IgD-negative memory B cell (primary cell): ENCODE measurements at regions not wholly inside any gene's neighbourhood (a gene's known extent, or its start where the extent isn't known, plus 50 kb on each side); places are given as distances from the start of the nearest gene placed in this dataset.
A peak's percentile ranks its signal among the peaks of the same experiment; 100 is the strongest.

ENCODE experiments used
- H3K27ac Mint-ChIP-seq, 3 donors: one replicate each; pipeline ENCODE4 v1.8.0; 2020 to 2022; ENCODE audit warnings: mild to moderate bottlenecking in 3 of 3, mixed read lengths in 3 of 3, moderate library complexity in 1 of 3
- H3K27me3 Mint-ChIP-seq: one replicate; pipeline ENCODE4 v1.8.0; 2021; ENCODE audit warnings: mixed read lengths
- H3K36me3 Mint-ChIP-seq: one replicate; pipeline ENCODE4 v1.8.0; 2020; ENCODE audit warnings: mild to moderate bottlenecking, mixed read lengths
- H3K4me1 Mint-ChIP-seq, 3 donors: one replicate each; pipeline ENCODE4 v1.8.0; 2020 to 2022; ENCODE audit warnings: mixed read lengths in 3 of 3, mild to moderate bottlenecking in 1 of 3
- H3K4me3 Mint-ChIP-seq, 4 donors: one replicate each; pipeline ENCODE4 v1.8.0; 2020 to 2022; ENCODE audit warnings: mild to moderate bottlenecking in 4 of 4, mixed read lengths in 4 of 4, moderate library complexity in 3 of 4
- H3K9me3 Mint-ChIP-seq, 3 donors: one replicate each; pipeline ENCODE4 v1.8.0; 2020 to 2021; ENCODE audit warnings: mixed read lengths in 3 of 3, mild to moderate bottlenecking in 1 of 3

DNA sequence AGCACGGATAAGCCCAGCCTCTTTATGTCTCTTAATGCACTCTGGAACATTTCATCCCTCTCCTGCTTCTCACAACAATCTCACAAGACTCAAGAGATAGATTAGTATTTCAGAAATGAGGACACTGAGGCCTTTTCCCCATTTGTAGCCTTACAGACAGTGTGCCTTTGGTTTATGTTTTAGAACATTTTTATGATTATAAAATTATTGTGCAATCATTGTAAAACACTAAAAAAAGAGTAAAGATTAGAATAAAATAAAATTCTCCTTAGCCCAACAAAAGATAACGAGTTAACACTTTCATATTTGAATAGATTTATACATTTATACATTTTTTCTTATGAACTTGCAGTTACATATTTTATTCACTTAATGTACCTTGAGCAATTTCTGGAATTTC, 748.7 kb downstream of the TRIML1 start:
- H3K4me3 Mint-ChIP-seq, result no peak overlapping the region

DNA sequence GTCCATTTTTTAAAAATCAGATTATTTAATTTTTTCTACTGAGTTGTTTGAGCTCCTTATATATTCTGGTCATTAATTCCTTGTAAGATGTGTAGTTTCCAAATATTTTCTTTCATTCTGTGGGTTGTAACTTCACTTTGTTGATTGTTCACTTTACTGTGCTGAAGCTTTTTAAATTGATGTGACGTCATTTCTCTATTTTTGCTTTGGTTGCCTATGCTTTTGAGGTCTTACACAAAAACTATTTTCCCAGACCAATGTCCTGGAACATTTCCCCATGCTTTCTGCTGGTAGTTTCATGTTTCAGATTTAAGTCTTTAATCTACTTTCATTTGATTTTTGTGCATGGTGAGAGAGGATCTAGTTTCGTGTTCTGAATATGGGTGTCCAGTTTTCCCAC, 753.6 kb downstream of the TRIML1 start:
- no peak overlapping the region for H3K4me3 Mint-ChIP-seq
- H3K36me3 Mint-ChIP-seq, result peaks cover 2% of the 10 kb centered on the region
- H3K4me1 Mint-ChIP-seq, result no peaks in the 10 kb centered on the region
- no peaks in the 10 kb centered on the region for H3K27me3 Mint-ChIP-seq
- peaks cover 0 to 14% (median 7%) of the 10 kb centered on the region in 3 donors for H3K9me3 Mint-ChIP-seq
- H3K27ac Mint-ChIP-seq, result no peak overlapping the region

More for the DNA sequence above, 748.7 kb downstream of the TRIML1 start:
- no peak overlapping the region for H3K27ac Mint-ChIP-seq
- no peaks in the 10 kb centered on the region for H3K27me3 Mint-ChIP-seq
- H3K36me3 Mint-ChIP-seq, result peaks cover 2% of the 10 kb centered on the region
- no peaks in the 10 kb centered on the region for H3K4me1 Mint-ChIP-seq
- peaks cover 4 to 11% (median 5%) of the 10 kb centered on the region in 3 donors for H3K9me3 Mint-ChIP-seq

DNA sequence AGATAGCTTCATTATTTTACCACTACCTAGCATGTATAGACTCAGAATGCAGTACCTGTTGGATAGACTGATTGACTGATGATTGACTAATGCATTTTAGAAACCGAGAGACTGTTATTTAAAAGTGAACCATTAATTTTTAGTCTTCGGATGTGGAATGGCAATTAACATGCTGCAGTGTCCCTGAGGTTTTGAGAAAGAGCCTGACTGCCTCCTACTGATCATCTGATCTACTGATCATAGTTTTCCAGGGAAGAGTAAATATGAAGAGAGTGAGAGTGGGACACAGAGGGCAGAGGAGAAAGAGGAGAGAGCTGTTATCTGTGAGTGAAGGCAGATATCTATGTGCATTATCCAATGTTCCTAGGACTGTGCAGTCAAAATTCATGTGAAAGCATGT, 764.7 kb downstream of the TRIML1 start:
- Mint-ChIP-seq H3K4me1 (no peaks in the 10 kb centered on the region), H3K9me3 (peaks cover 0 to 9% (median 8%) of the 10 kb centered on the region in 3 donors), H3K36me3 (no peaks in the 10 kb centered on the region)

DNA sequence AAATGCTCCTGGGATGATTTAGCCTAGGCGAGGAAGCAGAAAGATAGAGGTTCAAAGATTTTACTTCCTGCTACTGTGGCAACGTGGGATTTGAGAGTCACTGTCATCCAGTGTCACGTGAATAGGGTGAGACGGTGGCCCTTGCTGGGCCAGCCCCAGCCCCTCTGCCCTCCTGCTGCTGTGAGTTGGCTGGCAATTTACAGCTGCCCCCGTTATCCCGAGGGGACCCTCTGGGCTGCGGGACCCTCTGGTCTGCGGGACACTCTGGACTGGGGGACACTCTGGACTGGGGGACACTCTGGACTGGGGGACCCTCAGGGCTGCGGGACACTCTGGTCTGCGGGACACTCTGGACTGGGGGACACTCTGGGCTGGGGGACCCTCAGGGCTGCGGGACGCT, 765.4 kb downstream of the TRIML1 start:
- Mint-ChIP-seq H3K9me3 (peaks cover 0 to 9% (median 8%) of the 10 kb centered on the region in 3 donors), H3K27me3 (no peaks in the 10 kb centered on the region), H3K4me3 (no peak overlapping the region), H3K27ac (no peak overlapping the region), H3K36me3 (no peaks in the 10 kb centered on the region), H3K4me1 (no peaks in the 10 kb centered on the region)

More for the DNA sequence above, 764.7 kb downstream of the TRIML1 start:
- H3K4me3 Mint-ChIP-seq, result no peak overlapping the region
- H3K27me3 Mint-ChIP-seq, result no peaks in the 10 kb centered on the region
- peak overlapping the region in 1 of 3 donors; percentile 56 for H3K27ac Mint-ChIP-seq

DNA sequence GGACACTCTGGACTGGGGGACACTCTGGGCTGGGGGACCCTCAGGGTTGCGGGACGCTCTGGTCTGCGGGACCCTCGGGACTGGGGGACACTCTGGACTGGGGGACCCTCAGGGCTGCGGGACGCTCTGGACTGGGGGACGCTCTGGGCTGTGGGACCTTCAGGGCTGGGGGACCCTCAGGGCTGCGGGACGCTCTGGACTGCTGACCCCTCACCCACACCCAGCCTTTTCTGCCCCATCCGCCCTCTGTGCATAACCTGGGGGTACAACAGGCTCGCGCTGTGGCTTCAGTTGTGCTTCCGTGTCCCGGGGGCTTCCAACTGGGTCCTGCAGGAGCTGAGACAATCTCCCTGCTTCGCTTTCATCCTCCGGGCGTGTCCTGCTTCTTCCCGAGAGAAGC, 766.0 kb downstream of the TRIML1 start:
- Mint-ChIP-seq H3K27me3 (no peaks in the 10 kb centered on the region), H3K36me3 (no peaks in the 10 kb centered on the region), H3K27ac (no peak overlapping the region), H3K4me1 (no peaks in the 10 kb centered on the region), H3K4me3 (no peak overlapping the region), H3K9me3 (peaks cover 0 to 9% (median 5%) of the 10 kb centered on the region in 3 donors)

DNA sequence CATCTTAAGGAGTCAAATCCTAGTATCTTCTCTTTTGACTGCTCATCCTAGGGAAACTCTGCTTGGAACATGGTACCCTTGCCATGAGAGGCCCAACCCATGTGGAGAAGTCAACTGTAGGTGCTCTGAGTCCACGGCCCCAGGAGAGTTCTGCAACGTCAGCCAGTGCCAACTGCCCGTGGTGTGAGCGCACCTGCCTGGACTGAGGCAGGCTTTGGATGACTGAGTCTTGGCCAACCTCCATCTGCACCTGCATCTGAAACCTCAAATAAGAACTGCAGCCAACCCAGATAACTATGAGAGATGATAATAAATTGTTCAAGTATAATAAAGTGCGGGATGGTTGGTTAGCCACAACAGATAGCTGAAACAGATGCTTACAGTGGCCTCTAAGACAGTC, 772.0 kb downstream of the TRIML1 start:
- Mint-ChIP-seq H3K4me1 (no peaks in the 10 kb centered on the region), H3K27me3 (no peaks in the 10 kb centered on the region), H3K4me3 (no peak overlapping the region), H3K9me3 (peaks cover 1 to 11% (median 7%) of the 10 kb centered on the region in 3 donors), H3K36me3 (no peaks in the 10 kb centered on the region), H3K27ac (no peak overlapping the region)

DNA sequence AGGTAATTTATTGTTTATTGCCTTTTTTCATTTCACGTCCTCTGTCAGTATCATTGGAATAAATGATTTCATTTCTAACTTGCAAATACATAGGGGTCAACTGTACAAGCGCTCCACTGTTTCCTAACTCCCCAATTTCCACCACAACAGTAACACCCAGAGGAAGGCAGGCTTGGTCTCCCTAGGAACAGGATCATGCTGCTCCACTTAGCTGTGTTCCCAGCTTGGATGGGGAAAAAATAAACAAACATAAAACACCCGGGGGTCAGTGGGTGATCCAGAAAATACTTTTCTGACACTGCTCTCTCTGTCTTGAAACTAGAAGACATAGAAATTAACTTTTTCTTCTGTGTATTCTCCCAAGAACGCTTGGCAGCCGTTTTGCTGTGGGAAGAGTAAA, 772.5 kb downstream of the TRIML1 start:
- Mint-ChIP-seq H3K36me3 (no peaks in the 10 kb centered on the region), H3K9me3 (peaks cover 1 to 11% (median 7%) of the 10 kb centered on the region in 3 donors), H3K4me1 (no peaks in the 10 kb centered on the region), H3K27me3 (no peaks in the 10 kb centered on the region), H3K27ac (no peak overlapping the region), H3K4me3 (no peak overlapping the region)

DNA sequence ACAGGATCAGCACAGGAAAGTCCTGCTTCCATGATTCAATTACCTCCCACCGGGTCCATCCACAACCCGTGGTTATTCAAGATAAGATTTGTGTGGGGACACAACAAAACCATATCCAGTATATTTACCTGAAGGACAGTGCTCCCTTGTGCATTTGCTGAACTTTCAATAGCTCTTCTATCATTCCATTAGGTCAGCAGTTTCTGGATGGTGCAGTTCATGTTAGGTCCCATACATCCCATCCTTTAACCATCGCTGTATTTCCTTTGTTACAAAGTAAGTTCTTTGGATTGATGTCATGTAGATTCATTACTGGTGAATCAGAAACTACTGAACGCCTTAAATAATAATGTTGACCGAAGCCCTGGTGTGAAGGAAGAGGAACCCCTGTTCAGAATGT, 775.9 kb downstream of the TRIML1 start:
- H3K4me3 Mint-ChIP-seq, result no peak overlapping the region
- no peaks in the 10 kb centered on the region for H3K4me1 Mint-ChIP-seq
- H3K36me3 Mint-ChIP-seq, result no peaks in the 10 kb centered on the region
- no peak overlapping the region for H3K27ac Mint-ChIP-seq
- H3K9me3 Mint-ChIP-seq, result peaks cover 5 to 24% (median 7%) of the 10 kb centered on the region in 3 donors
- H3K27me3 Mint-ChIP-seq, result no peaks in the 10 kb centered on the region

DNA sequence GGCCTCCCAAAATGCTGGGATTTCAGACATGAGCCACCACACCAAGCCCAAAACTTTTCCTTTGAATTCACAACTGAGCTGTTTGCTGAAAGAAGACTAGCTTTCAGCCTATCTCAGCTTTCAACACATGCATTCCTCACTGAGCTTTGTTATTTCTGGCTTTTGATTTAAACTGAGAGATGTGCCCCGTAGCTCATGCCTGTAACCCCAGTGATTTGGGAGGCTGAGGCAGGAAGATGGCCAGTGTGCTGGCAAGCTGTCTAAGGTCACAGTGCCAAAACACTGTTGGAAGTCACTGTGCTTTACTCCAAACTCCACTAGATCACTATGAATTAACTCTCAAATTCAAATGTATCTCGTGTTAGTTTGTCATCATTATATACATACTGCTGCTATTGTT, 779.5 kb downstream of the TRIML1 start:
- no peak overlapping the region for H3K27ac Mint-ChIP-seq
- H3K4me1 Mint-ChIP-seq, result no peaks in the 10 kb centered on the region
- no peaks in the 10 kb centered on the region for H3K27me3 Mint-ChIP-seq
- H3K4me3 Mint-ChIP-seq, result no peak overlapping the region
- H3K9me3 Mint-ChIP-seq, result peaks cover 5 to 20% (median 7%) of the 10 kb centered on the region in 3 donors
- H3K36me3 Mint-ChIP-seq, result no peaks in the 10 kb centered on the region

DNA sequence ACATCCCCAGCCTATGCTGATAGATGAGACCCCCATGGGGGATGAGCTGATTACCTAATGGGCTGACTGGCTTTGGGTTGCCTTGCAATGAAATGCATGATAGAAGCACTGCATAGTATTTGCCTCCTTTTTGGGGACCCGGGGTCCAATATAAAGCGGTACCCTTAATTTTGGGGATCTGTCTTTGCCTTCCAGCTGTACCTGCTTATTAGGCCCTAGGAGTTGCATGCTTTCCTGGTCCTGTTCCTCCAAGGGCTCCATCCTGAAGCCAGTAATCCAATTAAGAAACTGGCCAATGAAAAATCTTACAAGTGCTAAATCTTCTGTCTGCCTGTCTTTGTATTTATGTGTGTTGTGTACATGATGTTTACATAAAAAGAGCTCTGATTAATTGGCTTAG, 791.6 kb downstream of the TRIML1 start:
- Mint-ChIP-seq H3K36me3 (no peaks in the 10 kb centered on the region), H3K27me3 (no peaks in the 10 kb centered on the region), H3K27ac (no peak overlapping the region), H3K4me3 (no peak overlapping the region), H3K9me3 (peaks cover 0 to 23% (median 2%) of the 10 kb centered on the region in 3 donors), H3K4me1 (no peaks in the 10 kb centered on the region)

DNA sequence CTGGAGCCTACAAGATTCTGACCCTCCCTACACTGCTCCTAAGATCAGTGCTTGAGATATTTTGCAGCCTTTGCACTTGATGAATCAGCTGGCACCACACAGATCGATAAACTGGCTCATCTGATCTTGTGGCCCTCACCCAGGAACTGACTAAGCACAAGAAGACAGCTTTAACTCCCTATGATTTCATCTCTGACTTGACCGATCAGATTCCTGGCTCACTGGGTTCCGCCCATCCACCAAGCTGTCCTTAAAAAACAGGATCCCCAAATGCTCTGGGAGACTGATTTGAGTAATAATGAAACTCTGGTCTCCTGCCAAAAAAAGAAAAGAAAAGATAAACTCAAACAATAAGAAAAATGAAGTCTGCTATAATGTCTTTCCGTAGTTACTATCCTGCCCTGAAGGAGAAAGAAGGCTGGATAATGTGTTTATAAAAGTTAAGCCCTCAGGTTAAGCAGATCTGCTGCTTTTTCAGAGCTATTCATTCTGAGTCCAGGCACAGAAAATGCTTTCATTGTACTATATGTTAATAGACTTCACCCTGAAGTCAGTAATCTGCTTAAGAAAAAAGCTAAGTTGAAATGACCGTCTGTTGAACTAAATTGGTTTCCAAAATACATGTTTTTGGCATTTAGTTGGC, 795.2 kb downstream of the TRIML1 start:
- Mint-ChIP-seq H3K27ac (no peak overlapping the region), H3K9me3 (peaks cover 1 to 19% (median 2%) of the 10 kb centered on the region in 3 donors), H3K27me3 (no peaks in the 10 kb centered on the region), H3K4me1 (no peaks in the 10 kb centered on the region), H3K4me3 (no peak overlapping the region), H3K36me3 (no peaks in the 10 kb centered on the region)

DNA sequence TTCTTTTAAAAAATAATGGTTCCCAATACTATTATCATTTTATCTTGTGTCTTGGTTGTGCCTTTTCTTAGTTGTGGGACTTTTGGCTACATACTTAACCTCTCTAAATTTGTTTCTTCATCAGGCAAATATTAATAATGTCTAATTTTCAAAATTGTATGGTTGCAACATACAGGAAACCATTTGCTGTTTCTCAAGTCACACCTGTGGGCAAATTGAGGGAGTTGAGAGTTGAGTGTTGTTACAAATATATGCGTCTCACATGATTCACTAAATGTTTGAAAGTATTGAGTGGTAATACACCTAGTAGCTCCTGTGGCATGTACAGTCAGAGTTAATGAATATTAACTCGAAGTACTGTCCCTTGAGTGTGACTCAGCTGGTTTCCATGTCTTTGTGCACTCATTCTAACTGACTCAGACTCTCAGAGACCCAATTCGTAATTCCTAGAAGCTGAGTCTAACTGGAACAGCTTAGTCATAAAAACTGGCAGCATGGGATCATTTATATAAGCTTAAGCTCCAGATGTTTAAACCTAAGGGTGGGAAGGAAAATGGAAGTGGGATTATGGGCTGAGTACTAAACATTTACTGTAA, 802.4 kb downstream of the TRIML1 start:
- Mint-ChIP-seq H3K9me3 (peaks cover 0 to 9% (median 4%) of the 10 kb centered on the region in 3 donors), H3K27ac (no peak overlapping the region), H3K4me3 (no peak overlapping the region), H3K4me1 (no peaks in the 10 kb centered on the region), H3K36me3 (no peaks in the 10 kb centered on the region), H3K27me3 (no peaks in the 10 kb centered on the region)

DNA sequence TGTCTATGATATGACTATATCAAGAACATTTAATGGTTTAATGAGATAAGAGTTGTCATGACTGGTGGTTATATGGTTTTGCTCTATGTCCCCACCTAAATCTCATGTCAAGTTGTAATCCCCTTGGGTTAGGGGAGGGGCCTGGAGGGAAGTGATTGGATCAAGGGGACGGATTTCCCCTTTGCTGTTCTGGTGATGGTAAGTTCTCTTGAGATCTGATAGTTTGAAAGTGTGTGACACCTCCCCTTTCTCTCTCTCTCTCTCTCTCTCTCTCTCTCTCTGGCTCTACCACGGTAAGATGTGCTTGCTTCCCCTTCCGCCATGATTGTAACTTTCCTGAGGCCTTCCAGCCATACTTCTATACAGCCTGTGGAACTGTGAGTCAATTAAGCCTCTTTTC, 803.4 kb downstream of the TRIML1 start:
- H3K36me3 Mint-ChIP-seq, result no peaks in the 10 kb centered on the region
- no peak overlapping the region for H3K27ac Mint-ChIP-seq
- H3K27me3 Mint-ChIP-seq, result no peaks in the 10 kb centered on the region
- H3K4me1 Mint-ChIP-seq, result no peaks in the 10 kb centered on the region
- no peak overlapping the region for H3K4me3 Mint-ChIP-seq
- H3K9me3 Mint-ChIP-seq, result peaks cover 0 to 7% (median 4%) of the 10 kb centered on the region in 3 donors

DNA sequence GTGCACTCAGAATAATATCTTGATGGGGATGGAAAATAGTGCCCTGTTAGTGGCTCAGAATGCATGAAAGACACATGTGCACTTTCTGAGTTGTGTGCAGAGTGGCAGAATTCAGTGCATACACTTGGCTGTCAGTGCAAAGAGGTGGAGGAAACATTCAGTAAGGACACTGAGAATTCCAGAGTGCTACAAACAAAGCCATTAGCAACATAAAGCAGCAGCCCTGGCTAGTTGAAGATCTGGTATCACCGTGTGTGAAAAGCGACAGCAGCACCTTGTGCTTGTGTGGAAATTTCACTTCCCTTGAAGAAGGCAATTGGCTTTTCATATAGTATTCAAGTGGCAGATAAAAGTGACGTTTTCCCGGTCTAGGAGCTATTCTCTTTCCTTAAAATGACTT, 810.4 kb downstream of the TRIML1 start:
- Mint-ChIP-seq H3K27ac (peak overlapping the region in 1 of 3 donors; percentile 69), H3K27me3 (no peaks in the 10 kb centered on the region), H3K4me3 (no peak overlapping the region), H3K9me3 (peaks cover 0 to 3% (median 2%) of the 10 kb centered on the region in 3 donors), H3K36me3 (no peaks in the 10 kb centered on the region), H3K4me1 (peaks cover 0 to 1% (median 0%) of the 10 kb centered on the region in 3 donors)

DNA sequence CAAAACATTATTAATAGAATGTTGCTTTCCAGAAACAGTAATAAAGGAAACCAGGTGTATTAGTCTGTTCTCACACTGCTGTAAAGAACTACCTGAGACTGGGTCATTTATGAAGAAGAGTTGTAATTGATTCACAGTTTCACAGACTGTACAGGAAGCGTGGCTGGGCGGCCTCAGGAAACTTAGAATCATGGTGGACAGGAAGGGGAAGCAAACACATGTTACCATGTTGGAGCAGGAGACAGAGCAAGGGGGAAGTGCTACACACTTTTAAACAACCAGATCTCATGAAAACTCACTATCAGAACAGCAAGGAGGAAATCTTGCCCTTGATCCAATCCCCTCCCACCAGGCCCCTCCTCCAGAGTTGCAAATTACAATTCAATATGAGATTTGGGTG, 815.8 kb downstream of the TRIML1 start:
- Mint-ChIP-seq H3K27me3 (no peaks in the 10 kb centered on the region), H3K4me3 (no peak overlapping the region), H3K9me3 (peaks cover 3 to 21% (median 8%) of the 10 kb centered on the region in 3 donors)

DNA sequence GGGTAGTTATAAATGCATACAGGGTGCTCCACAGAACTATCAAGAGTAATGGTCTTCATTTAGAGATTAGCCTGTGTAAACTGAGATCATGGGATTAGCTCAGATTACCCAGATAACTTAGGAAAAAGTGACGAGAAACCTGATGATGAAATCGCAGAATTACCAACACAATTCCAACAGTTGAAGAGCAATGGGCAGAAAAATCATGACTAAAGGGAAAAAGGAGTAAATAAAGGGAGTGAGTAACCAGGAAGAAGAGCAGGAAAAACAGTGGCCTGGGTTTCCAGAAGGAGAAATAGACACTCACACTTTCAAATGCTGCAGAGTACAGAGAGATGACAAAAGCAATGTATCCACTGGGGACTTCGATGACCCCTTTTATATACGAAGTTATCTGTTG, 817.3 kb downstream of the TRIML1 start:
- no peak overlapping the region for H3K27ac Mint-ChIP-seq
- H3K27me3 Mint-ChIP-seq, result no peaks in the 10 kb centered on the region
- no peak overlapping the region for H3K4me3 Mint-ChIP-seq
- no peaks in the 10 kb centered on the region for H3K36me3 Mint-ChIP-seq
- no peaks in the 10 kb centered on the region for H3K4me1 Mint-ChIP-seq
- H3K9me3 Mint-ChIP-seq, result peaks cover 3 to 21% (median 10%) of the 10 kb centered on the region in 3 donors

More for the DNA sequence above, 815.8 kb downstream of the TRIML1 start:
- Mint-ChIP-seq H3K4me1 (no peaks in the 10 kb centered on the region), H3K36me3 (no peaks in the 10 kb centered on the region), H3K27ac (no peak overlapping the region)
